Sciatic nerve (tissue), 2 donors: ENCODE measurements at regions not wholly inside any gene's neighbourhood (a gene's known extent, or its start where the extent isn't known, plus 50 kb on each side); places are given as distances from the start of the nearest gene placed in this dataset.

Experiments used
- ATAC-seq: fragments of 200-7000 bp; cut with Tn5 transposase; one replicate; pipeline ENCODE4 v1.9.1; 2020; ENCODE audit warnings: mild to moderate bottlenecking, moderate library complexity
- DNase-seq: peaks from one replicate; pipeline ENCODE4 v3.0.0-alpha.2; 2020; ENCODE audit warnings: low spot score
- intact Hi-C: fragments of 100-400 bp; cut with DNase I; formaldehyde crosslinking; loops from one replicate; pipeline ENCODE4 v1.14.2; 2022
- donor health status: DM: no; HTN: no; CAD: no.
- donor health status: DM: no; HTN: no; CAD: no.

- no peak for DNase-seq
- ATAC-seq = no peak
- intact Hi-C loops = no loop called here
Measured at GRCh38 chr2:611519-611918, 65.7 kb downstream of the TMEM18 start.

- no peak for ATAC-seq
- no peak for DNase-seq
- intact Hi-C loops = no loop called here
Measured at GRCh38 chr2:610491-610890, 66.7 kb downstream of the TMEM18 start.

- intact Hi-C loops = no loop called here
- no peak for DNase-seq
- ATAC-seq = no peak
Measured at GRCh38 chr2:609881-610280, 67.3 kb downstream of the TMEM18 start.

- intact Hi-C loops = no loop called here
- ATAC-seq (no peak), DNase-seq (no peak)
Measured at GRCh38 chr2:609449-609848, 67.8 kb downstream of the TMEM18 start.

- ATAC-seq = no peak
- intact Hi-C loops = no loop called here
Measured at GRCh38 chr2:608711-609110, 68.5 kb downstream of the TMEM18 start.

GRCh38 chr2:608297-608696 is 68.9 kb downstream of the TMEM18 start:
- ATAC-seq (no peak), DNase-seq (no peak)
- intact Hi-C loops = no loop called here

More at GRCh38 chr2:608711-609110, 68.5 kb downstream of the TMEM18 start:
- no peak for DNase-seq

GRCh38 chr2:607709-608108 is 69.5 kb downstream of the TMEM18 start:
- DNase-seq = no peak
- intact Hi-C loops = no loop called here
- no peak for ATAC-seq

GRCh38 chr2:607172-607571 is 70.0 kb downstream of the TMEM18 start:
- ATAC-seq (no peak), DNase-seq (no peak)
- intact Hi-C loops = no loop called here

- DNase-seq (no peak), ATAC-seq (no peak)
- intact Hi-C loops = no loop called here
Measured at GRCh38 chr2:605674-606608, 71.3 kb downstream of the TMEM18 start.

- ATAC-seq (no peak), DNase-seq (no peak)
- intact Hi-C loops = no loop called here
Measured at GRCh38 chr2:604854-605524, 72.2 kb downstream of the TMEM18 start.

- DNase-seq = no peak
- no peak for ATAC-seq
- intact Hi-C loops = no loop called here
Measured at GRCh38 chr2:604385-604784, 72.8 kb downstream of the TMEM18 start.

GRCh38 chr2:603869-604268 is 73.3 kb downstream of the TMEM18 start:
- DNase-seq (no peak), ATAC-seq (no peak)
- intact Hi-C loops = no loop called here

GRCh38 chr2:603427-603826 is 73.8 kb downstream of the TMEM18 start:
- intact Hi-C loops = no loop called here
- ATAC-seq (no peak), DNase-seq (no peak)

GRCh38 chr2:602571-603359 is 74.4 kb downstream of the TMEM18 start:
- ATAC-seq = no peak
- DNase-seq = no peak
- intact Hi-C loops = no loop called here

- ATAC-seq (no peak), DNase-seq (no peak)
- intact Hi-C loops = no loop called here
Measured at GRCh38 chr2:601806-602455, 75.3 kb downstream of the TMEM18 start.

GRCh38 chr2:601387-601698 is 75.9 kb downstream of the TMEM18 start:
- no peak for DNase-seq
- intact Hi-C loops = no loop called here
- no peak for ATAC-seq

GRCh38 chr2:600542-601386 is 76.4 kb downstream of the TMEM18 start:
- intact Hi-C loops = no loop called here
- ATAC-seq (no peak), DNase-seq (no peak)

GRCh38 chr2:599601-600000 is 77.6 kb downstream of the TMEM18 start:
- intact Hi-C loops = no loop called here
- DNase-seq = no peak
- no peak for ATAC-seq
